ENCODE measurements at regions not wholly inside any gene's neighbourhood (a gene's known extent, or its start where the extent isn't known, plus 50 kb on each side); places are given as distances from the start of the nearest gene placed in this dataset.
"Not testable (repeated sequence)": the region's sequence is repeated elsewhere in the genome, so short reads cannot be mapped to it uniquely, and the experiment has no call there.

- no peak for DNase-seq (ENCODE audit: low spot score)
These were observed 555.1 kb upstream of the POT1 start for GRCh38 chr7:125484755-125485154.

- DNase-seq (ENCODE audit: low spot score), result no peak
These were observed 551.7 kb upstream of the POT1 start for GRCh38 chr7:125481323-125481722.

GRCh38 chr7:125480762-125481161, 551.1 kb upstream of the POT1 start:
- DNase-seq (ENCODE audit: low spot score), result no peak

DNA sequence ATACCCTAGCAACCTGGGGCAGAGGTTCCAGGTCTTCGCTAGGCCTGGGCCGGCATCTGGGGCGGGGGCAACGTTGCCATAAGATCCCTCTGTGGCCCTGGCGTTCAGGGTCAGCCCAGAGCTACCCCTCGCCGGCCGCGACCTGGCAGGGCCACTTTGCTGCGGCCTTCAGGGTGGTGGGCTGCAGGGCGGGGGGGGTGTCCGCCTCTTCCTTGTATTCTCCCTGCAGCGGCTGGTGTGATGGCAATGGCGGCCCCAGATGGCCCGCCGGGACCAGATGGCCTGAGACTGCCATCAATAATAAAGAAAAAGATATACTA, 539.2 kb upstream of the POT1 start:
- no peak for DNase-seq (ENCODE audit: low spot score)

- DNase-seq (ENCODE audit: low spot score), result no peak
These were observed 538.6 kb upstream of the POT1 start for GRCh38 chr7:125467996-125468854.

DNA sequence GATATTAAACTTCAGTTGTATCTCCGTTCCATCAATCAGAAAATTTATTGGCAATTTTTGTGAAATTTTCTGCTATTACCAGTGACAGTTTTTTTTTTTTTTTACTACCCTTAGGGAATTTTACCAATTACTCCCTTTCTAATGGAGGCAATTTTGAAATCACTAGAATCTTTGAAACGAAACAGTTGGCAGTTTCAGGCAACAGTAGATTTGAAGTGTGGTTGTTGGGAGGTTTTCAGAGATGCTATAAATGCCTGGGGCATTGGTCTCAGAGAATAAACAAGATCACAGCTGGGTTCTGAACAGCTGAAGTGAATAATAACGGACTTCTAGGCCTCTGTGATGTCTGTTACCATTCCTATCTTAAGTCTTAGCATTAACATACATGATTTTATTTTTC, 535.9 kb upstream of the POT1 start:
- DNase-seq (ENCODE audit: low spot score), result no peak

- DNase-seq (ENCODE audit: low spot score), result no peak
These were observed 533.0 kb upstream of the POT1 start for GRCh38 chr7:125462615-125463014.

DNA sequence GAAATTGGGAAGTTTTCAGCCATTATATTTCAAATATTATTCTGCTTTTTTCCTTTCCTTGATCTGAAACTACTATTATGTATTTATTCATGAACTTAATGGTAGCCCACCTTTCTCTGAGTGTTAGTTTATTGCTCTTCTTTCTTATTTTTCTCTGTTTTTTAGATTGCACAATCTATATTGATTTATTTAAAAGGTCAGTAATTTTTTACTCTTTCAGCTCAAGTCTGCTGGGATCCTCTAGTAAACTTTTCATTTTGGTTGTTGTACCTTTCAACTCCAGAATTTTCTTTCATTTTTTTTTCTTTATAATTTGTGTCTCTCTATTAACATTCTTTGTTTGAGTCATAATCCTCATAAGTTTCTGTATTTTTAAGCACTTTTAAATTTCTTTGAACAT, 529.4 kb upstream of the POT1 start:
- no peak for DNase-seq (ENCODE audit: low spot score)

DNA sequence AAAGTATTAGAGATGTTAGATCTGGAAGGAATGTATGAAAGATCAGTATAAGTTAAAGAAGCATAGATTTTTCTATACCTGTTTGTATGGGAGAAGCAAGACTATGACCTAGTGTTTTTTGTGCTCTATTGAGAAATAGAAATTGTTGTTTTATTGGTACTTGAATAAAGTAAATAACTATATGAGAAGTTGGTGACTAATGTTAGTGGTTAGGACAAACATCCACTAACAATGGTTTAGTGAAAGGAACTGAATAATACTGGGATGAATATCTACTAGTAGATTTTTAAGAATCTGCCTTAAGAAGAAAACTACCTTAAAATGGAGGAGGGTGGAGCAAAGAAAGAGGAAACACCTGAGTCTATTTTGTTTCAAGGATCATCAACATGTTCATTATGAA, 521.1 kb upstream of the POT1 start:
- no peak for DNase-seq (ENCODE audit: low spot score)

GRCh38 chr7:125445836-125446235, 516.2 kb upstream of the POT1 start:
- DNase-seq (ENCODE audit: low spot score), result no peak

DNA sequence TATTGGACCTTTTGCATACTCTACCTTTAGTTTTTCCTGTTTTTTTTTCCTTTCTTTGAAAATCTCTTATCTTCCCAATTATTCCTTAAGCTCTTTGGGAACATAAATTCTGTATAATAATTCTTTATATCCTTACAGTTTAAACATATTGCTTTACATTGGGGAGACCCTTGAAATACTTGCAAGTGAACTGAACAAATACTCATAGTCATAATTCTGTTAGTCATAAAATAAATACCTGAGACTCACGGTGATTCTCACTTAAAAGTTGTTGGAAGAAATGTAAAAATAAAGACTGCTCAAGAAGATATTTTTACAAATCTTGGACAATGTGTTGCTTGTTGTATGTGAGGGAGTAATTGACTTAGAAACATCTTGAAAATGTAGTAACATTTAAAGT, 515.2 kb upstream of the POT1 start:
- no peak for DNase-seq (ENCODE audit: low spot score)

DNA sequence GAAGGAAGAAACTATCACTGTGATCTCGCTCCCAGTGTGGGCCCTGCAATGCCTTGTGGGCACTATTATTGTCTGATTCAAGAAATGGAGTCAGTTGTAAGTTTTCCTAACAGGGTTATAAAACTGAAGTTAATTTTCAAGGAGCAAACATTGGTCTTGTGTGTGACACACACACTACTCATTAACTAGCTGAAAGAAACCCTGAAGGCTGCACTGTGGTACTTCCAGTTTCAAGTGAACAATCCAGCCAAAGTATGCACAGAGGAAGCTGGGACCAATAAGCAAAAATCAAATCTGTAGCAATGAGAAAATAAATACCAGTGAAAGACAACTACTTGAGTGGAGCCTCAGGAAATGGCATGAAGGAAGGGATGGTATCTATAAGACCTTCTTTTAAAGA, 506.6 kb upstream of the POT1 start:
- DNase-seq (ENCODE audit: low spot score), result no peak

DNA sequence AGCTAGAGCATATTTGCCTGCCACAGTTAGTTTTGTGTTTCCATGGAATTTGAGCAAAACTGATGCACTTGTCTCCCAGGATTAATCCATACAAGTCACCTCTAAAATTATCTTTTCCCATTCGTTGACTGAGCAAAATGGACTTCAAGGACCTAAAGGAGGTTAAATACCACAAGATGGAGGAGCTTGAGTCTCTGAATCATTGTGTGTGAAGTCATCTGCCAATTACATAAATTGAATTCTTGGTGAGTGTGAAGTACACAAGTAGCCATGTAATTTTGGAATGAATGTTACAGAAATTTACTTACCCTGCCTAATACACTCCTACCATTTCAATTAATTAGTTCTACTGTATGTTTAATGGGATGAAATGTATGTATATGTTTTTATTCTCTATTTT, 501.7 kb upstream of the POT1 start:
- no peak for DNase-seq (ENCODE audit: low spot score)

DNA sequence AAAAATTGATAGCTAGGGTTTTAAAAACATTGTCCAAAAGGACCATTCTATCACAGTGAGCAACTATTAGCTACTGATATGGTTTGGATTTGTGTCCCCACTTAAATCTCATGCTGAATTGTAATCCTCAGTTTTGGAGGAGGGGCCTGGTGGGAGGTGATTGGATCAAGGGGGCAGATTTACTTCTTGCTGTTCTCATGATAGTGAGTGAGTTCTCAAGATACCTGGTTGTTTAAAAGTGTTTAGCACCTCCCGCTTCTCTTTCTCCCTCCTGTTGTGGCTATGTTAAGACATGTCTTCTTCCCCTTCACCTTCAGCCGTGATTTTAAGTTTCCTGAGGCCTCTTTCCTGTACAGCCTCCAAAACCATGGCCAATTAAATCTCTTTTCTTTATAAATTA, 500.4 kb upstream of the POT1 start:
- no peak for DNase-seq (ENCODE audit: low spot score)

GRCh38 chr7:125427676-125428075, 498.1 kb upstream of the POT1 start:
- DNase-seq (ENCODE audit: low spot score), result no peak

DNA sequence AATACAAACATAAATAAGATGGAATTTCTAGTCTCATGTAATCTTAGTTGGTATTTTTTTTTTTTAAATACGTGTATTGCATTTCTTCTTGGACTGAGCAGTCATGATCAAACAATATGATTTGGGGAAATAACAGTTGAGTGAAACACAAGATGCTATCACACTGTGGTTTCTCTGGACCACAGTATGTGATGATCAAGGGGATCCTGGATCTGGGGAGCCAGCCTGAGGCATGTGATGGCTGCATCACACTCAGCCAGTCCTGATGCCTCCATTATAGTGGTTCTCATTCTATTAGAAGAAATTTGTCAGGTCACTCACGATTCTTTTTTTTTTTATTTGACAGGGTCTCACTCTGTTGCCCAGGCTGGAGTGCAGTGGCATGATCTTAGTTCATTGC, 495.9 kb upstream of the POT1 start:
- no peak for DNase-seq (ENCODE audit: low spot score)

DNA sequence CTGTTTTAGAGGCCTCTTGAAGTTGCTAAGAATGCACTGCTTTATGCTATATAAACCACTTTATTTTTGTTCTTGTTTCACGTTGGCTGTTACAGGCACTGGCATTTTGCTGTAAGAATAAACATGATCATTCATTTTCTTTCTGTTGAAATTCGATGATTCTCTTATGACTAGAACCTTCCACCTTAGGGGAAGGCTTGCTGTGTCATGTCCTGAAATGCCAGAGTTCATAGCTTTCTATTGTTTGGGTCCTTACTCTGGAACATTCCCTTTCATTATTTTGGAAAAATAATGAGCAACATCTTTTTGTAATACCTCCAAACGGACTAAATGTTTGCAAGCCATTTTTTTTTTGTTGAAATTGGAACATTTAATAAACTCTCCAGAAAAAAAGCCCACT, 495.1 kb upstream of the POT1 start:
- no peak for DNase-seq (ENCODE audit: low spot score)

DNA sequence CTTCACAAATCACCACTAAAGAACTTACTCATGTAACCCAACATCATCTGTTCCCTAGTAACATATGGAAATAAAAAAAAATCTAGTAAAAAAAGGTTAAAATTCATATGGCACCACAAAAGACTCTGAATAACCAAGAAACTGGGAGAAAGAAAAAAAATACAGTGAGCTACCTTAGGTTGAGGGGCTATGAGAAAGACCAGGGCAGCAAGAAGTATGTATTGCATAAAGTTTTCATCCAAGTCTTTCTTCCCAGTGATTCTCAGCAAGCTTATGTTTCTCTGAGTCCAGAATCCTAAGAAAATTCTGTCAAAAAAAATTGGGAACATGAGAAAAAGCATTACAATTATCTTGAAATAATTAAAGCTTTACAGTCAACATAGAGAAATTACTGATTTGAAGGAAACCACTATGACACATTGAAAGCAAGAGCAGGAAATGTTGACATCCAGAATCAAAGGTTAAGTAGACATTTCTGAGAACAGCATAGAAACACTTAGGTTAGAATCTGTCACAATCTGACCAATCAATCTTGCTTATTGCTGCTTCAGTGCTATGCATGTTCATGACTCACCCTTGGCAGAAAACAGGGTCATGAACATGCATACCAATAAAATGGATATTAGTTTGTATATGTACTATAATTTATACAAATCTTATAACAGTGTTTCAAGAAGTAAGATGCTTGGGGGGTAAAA, 494.0 kb upstream of the POT1 start:
- no peak for DNase-seq (ENCODE audit: low spot score)

DNA sequence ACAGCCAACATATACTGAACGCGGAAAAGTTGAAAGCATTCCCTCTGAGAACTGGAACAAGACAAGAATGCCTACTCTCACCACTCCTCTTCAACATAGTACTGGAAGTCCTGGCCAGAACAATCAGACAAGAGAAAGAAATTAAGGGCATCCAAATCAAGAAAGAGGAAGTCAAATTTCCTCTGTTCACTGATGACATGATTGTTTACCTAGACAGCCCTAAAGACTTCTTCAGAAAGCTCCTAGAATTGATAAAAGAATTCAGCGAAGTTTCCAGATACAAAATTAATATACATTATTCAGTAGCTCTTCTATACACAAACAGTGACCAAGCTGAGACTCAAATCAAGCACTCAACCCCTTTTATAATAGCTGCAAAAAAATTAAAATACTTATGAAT, 491.8 kb upstream of the POT1 start:
- not testable (repeated sequence) for DNase-seq (ENCODE audit: low spot score)

- DNase-seq (ENCODE audit: low spot score), result no peak
These were observed 483.5 kb upstream of the POT1 start for GRCh38 chr7:125412890-125413665.

DNA sequence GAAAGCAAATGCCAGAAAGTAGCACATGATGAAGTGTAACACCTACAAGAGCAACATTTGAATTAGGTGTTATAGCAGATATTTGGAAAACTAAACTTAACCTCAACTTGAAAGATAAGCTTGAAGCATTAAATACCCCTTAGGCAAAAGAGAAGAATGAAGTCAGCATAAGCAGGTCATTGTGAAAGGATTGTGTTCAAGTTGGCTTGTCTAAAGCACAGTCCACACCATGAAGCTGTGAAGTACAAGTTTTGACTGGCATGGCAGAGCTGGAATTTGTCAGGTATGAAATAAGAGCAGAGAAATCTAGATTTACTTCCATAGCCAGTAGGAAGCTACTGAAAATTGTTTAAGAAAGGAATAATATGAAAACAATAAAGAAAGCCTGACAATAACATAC, 480.3 kb upstream of the POT1 start:
- DNase-seq (ENCODE audit: low spot score), result no peak

DNA sequence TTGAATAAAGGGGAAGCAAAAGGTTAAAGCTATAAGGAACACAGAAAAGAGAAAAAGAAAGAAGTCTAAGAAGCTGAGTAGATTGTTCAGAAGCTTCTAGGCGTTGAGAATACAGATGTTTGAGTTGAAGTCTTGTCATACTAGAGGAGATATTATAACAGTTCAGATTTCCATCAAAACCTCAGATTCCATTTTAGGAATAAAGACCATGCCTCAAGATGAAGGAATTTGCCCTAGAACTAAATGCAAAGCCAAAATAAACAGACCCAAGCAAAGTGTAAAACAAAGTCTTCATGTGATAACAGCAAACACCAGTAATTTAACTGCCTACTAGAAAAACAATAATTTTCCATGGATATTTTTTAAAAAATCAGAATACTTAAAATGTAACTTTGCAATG, 476.5 kb upstream of the POT1 start:
- DNase-seq (ENCODE audit: low spot score), result no peak
